Sigmoid colon (tissue), 6 donors: ENCODE measurements at regions not wholly inside any gene's neighbourhood (a gene's known extent, or its start where the extent isn't known, plus 50 kb on each side); places are given as distances from the start of the nearest gene placed in this dataset.

ENCODE experiments used
- DNase-seq: peaks from one replicate; pipeline ENCODE4 v3.0.0-alpha.2; 2019
- H3K27ac ChIP-seq, 4 donors: fragments of 200-600 bp; sonication (generic); one replicate each; pipeline ENCODE4 v1.5.1; 2016 to 2019; ENCODE audit warnings: mild to moderate bottlenecking in 1 of 4
- H3K27me3 ChIP-seq, 3 donors: fragments of 200-600 bp; sonication (generic); one replicate each; pipeline ENCODE4 v1.5.1; 2019; ENCODE audit warnings: mild to moderate bottlenecking in 1 of 3
- H3K36me3 ChIP-seq, 4 donors: fragments of 200-600 bp; sonication (generic); one replicate each; pipeline ENCODE4 v1.5.1; 2016 to 2019
- H3K4me1 ChIP-seq, 4 donors: fragments of 200-600 bp; sonication (generic); one replicate each; pipeline ENCODE4 v1.5.1; 2017 to 2019
- H3K4me3 ChIP-seq, 4 donors: fragments of 200-600 bp; sonication (generic); one replicate each; pipeline ENCODE4 v1.5.1; 2017 to 2019; ENCODE audit warnings: mild to moderate bottlenecking in 2 of 4, moderate library complexity in 1 of 4
- H3K9me3 ChIP-seq, 4 donors: fragments of 200-600 bp in 3 of 4; sonication (generic) in 3 of 4; one replicate each; pipeline versions ENCODE4 v1.5.1 to v1.6.1; 2013 to 2019
- CTCF ChIP-seq, 4 experiments: fragments of 450-650 bp in 3 of 4; fragments of 200-600 bp in 1 of 4; IDR thresholded peaks; one replicate each; pipeline ENCODE4 v1.5.1; 2016 to 2019; ENCODE audit warnings: antibody characterized with exemption in 4 of 4, mild to moderate bottlenecking in 3 of 4, moderate library complexity in 2 of 4
- EP300 ChIP-seq, 4 donors: sonication (generic); formaldehyde crosslinking; IDR thresholded peaks; one replicate each; pipeline ENCODE4 v1.6.1; 2017; ENCODE audit warnings: antibody characterized with exemption in 4 of 4
- POLR2A ChIP-seq, 2 donors: fragments of 450-650 bp; IDR thresholded peaks; one replicate each; pipeline ENCODE4 v1.6.1; 2016; ENCODE audit warnings: antibody characterized with exemption in 2 of 2, mild to moderate bottlenecking in 2 of 2, moderate library complexity in 2 of 2
- POLR2AphosphoS5 ChIP-seq, 4 donors: sonication (generic); formaldehyde crosslinking; IDR thresholded peaks; one replicate each; pipeline ENCODE4 v1.6.1; 2017; ENCODE audit warnings: antibody characterized with exemption in 4 of 4
- WGBS, 2 donors: extraction: QIAGEN DNeasy Blood & Tissue Kit; methylation state at CpG; one replicate each; pipeline ENCODE4 v1.1.7; 2013; 5-methylcytosine and 5-hydroxymethylcytosine counted together
- intact Hi-C: fragments of 100-400 bp; cut with DNase I; formaldehyde crosslinking; loops from one replicate; pipeline ENCODE4 v1.15.1; 2023
- donor health status: healthy with polysubstance abuse.
- donor health status: healthy.

GRCh38 chr12:115482943-115483342, 794.5 kb downstream of the MED13L start:
- TF ChIP-seq CTCF (IDR thresholded peaks at IDR 0.05) (no peak), EP300 (IDR thresholded peaks at IDR 0.05) (no peak), POLR2AphosphoS5 (IDR thresholded peaks at IDR 0.05) (no peak), POLR2A (IDR thresholded peaks at IDR 0.05) (no peak)
- H3K27me3 ChIP-seq: no peaks in the 10 kb centered on the region
- no peaks in the 10 kb centered on the region for H3K9me3 ChIP-seq
- H3K4me3 ChIP-seq: no peak overlapping the region
- H3K4me1 ChIP-seq: no peaks in the 10 kb centered on the region
- intact Hi-C loops: no loop called here
- H3K27ac ChIP-seq: no peak overlapping the region
- no peaks in the 10 kb centered on the region for H3K36me3 ChIP-seq
- no peak for DNase-seq

GRCh38 chr12:115481141-115481540, 796.4 kb downstream of the MED13L start:
- Histone ChIP-seq H3K36me3 (no peaks in the 10 kb centered on the region), H3K27ac (no peak overlapping the region), H3K4me1 (no peaks in the 10 kb centered on the region), H3K27me3 (no peaks in the 10 kb centered on the region), H3K4me3 (no peak overlapping the region), H3K9me3 (no peaks in the 10 kb centered on the region)
- 62 to 77% methylated on average over 2 of the region's 2 CpGs for WGBS, 2 donors
- no peak for TF ChIP-seq CTCF (IDR thresholded peaks at IDR 0.05)
- no peak for TF ChIP-seq POLR2AphosphoS5 (IDR thresholded peaks at IDR 0.05)
- no peak for TF ChIP-seq EP300 (IDR thresholded peaks at IDR 0.05)
- intact Hi-C loops: no loop called here
- no peak for DNase-seq

DNA sequence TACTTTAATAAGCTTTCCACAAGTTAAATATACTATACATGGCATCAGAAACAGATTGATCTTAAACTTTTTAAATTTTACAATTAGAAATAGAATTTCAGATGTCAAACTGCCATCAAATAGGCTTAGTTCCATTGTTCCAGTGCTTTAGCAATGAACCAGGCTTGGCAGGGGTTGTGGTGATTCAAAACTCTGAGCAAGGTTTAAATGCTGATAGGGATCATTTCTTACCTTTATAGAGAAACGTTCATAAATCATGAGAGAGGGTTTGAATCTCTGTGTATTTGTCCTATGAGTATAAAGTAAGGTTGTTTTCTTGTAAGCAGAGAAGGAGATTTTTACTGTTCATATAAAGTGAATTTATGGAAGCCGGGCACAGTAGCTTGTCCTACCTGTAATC, 794.5 kb upstream of the TBX3 start:
- intact Hi-C loops: no loop called here
- Histone ChIP-seq H3K4me1 (no peaks in the 10 kb centered on the region), H3K4me3 (no peak overlapping the region), H3K9me3 (no peaks in the 10 kb centered on the region), H3K36me3 (no peaks in the 10 kb centered on the region), H3K27me3 (no peaks in the 10 kb centered on the region), H3K27ac (no peak overlapping the region)
- WGBS, 2 donors: 58 to 71% methylated on average over 2 of the region's 2 CpGs
- no peak for DNase-seq
- TF ChIP-seq CTCF (IDR thresholded peaks at IDR 0.05) (no peak), POLR2AphosphoS5 (IDR thresholded peaks at IDR 0.05) (no peak), POLR2A (IDR thresholded peaks at IDR 0.05) (no peak), EP300 (IDR thresholded peaks at IDR 0.05) (no peak)

DNA sequence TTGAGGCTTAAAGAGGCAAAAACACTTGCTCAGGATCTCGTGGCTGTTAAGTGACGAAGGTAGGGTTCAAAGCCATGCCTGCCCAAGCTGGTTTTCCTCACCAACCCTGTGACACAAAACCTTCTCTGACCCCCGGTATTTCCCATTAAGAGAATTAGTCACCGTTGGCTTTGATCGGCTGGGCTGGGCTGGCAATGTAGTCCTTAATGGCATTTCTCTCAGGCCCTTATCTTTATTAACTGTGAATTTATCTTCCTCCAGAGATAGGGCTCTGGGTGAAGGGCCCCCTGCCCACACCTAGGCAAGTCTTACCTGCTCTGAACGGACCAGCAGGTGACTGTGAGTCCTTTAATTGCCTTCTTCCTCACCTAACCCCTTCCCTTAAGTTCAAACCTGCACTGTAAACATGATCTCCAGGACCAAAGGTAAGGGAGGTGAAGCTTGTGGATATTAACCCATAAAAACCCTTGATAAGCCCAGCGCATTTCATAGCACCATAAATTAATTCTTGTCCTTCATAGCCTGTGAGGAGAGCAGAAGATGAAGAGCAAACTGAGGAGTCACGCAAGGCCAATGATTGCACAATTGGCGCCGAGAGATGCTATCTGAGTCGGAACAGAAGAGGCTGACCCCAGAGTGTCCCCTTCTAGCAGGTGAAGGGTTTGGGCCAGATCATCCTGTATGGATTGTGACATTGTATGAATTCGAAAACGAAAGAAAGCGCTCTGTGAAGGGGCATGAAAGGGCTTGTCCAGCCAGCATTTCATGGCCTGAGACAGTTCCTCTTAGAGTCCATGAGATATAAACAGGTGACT, 790.8 kb upstream of the TBX3 start:
- no peaks in the 10 kb centered on the region for H3K9me3 ChIP-seq
- DNase-seq: no peak
- H3K36me3 ChIP-seq: no peaks in the 10 kb centered on the region
- H3K27me3 ChIP-seq: no peaks in the 10 kb centered on the region
- 29 to 70% methylated on average over 14 of the region's 14 CpGs for WGBS, 2 donors
- H3K4me1 ChIP-seq: no peaks in the 10 kb centered on the region
- intact Hi-C loops: no loop called here
- no peak overlapping the region for H3K4me3 ChIP-seq
- no peak for TF ChIP-seq POLR2A (IDR thresholded peaks at IDR 0.05)
- no peak for TF ChIP-seq CTCF (IDR thresholded peaks at IDR 0.05)
- TF ChIP-seq POLR2AphosphoS5 (IDR thresholded peaks at IDR 0.05): no peak
- no peak for TF ChIP-seq EP300 (IDR thresholded peaks at IDR 0.05)
- H3K27ac ChIP-seq: no peak overlapping the region
